CD4-positive, alpha-beta T cell (primary cell): ENCODE measurements at regions not wholly inside any gene's neighbourhood (a gene's known extent, or its start where the extent isn't known, plus 50 kb on each side); places are given as distances from the start of the nearest gene placed in this dataset.

Source experiments
- ATAC-seq: fragments of 200-7000 bp; cut with Tn5 transposase; one replicate; pipeline ENCODE4 v1.10.0; 2022; ENCODE audit warnings: mild to moderate bottlenecking; ENCODE audit not compliant: poor library complexity
- CTCF ChIA-PET: fragments of 350-600 bp; sonication (Branson Sonifier 250); formaldehyde crosslinking; loops from one replicate; lab custom pipeline; 2021; ENCODE audit warnings: antibody characterized with exemption, inconsistent platforms; lab: Charles Lee
- POLR2A ChIA-PET: fragments of 350-600 bp; sonication (Branson Sonifier 250); formaldehyde crosslinking; loops from one replicate; lab custom pipeline; 2021; ENCODE audit warnings: antibody characterized with exemption, inconsistent platforms; lab: Charles Lee
- DNase-seq, 14 experiments: peaks; one replicate each; pipeline ENCODE4 v3.0.0-alpha.2; 2013 to 2020; ENCODE audit warnings: mixed read lengths in 2 of 14
- H3K27ac ChIP-seq, 2 donors: one replicate each; pipeline versions ENCODE4 v1.5.1 to v1.7.0; 2013; ENCODE audit warnings: low read length in 2 of 2, low read depth in 1 of 2, mild to moderate bottlenecking in 1 of 2
- H3K27me3 ChIP-seq, 2 experiments: 1 replicate in 1 of 2; 2 replicates in 1 of 2; pipeline versions ENCODE4 v1.6.1 to v1.7.0; 2013; ENCODE audit warnings: low read length in 2 of 2, control low read depth in 1 of 2, mild to moderate bottlenecking in 1 of 2, moderate library complexity in 1 of 2; ENCODE audit not compliant: insufficient read depth in 2 of 2, control insufficient read depth in 1 of 2
- H3K36me3 ChIP-seq: one replicate; pipeline ENCODE4 v1.6.1; 2013; ENCODE audit warnings: low read length, control low read depth; ENCODE audit not compliant: insufficient read depth
- H3K4me1 ChIP-seq: one replicate; pipeline ENCODE4 v1.6.1; 2013; ENCODE audit warnings: low read length, control low read depth; ENCODE audit not compliant: insufficient read depth
- H3K4me3 ChIP-seq: one replicate; pipeline ENCODE4 v1.5.1; 2013; ENCODE audit warnings: mild to moderate bottlenecking, low read length, moderate library complexity
- H3K9me3 ChIP-seq, 2 experiments: 1 replicate in 1 of 2; 2 replicates in 1 of 2; pipeline versions ENCODE4 v1.6.1 to v1.7.0; 2013; ENCODE audit warnings: low read length in 2 of 2, mild to moderate bottlenecking in 2 of 2, control low read depth in 1 of 2, moderate library complexity in 1 of 2; ENCODE audit not compliant: control insufficient read depth in 1 of 2, insufficient read depth in 1 of 2
- H3K27ac Mint-ChIP-seq: one replicate; pipeline ENCODE4 v1.8.0; 2020; ENCODE audit warnings: mixed read lengths
- H3K27me3 Mint-ChIP-seq: one replicate; pipeline ENCODE4 v1.8.0; 2021; ENCODE audit warnings: mixed read lengths
- H3K36me3 Mint-ChIP-seq: one replicate; pipeline ENCODE4 v1.8.0; 2021; ENCODE audit warnings: low read depth, mixed read lengths
- H3K4me1 Mint-ChIP-seq: one replicate; pipeline ENCODE4 v1.8.0; 2021; ENCODE audit warnings: low read depth, mixed read lengths
- H3K4me3 Mint-ChIP-seq: one replicate; pipeline ENCODE4 v1.8.0; 2020; ENCODE audit warnings: mild to moderate bottlenecking, mixed read lengths
- H3K9me3 Mint-ChIP-seq: one replicate; pipeline ENCODE4 v1.8.0; 2020; ENCODE audit warnings: mixed read lengths
- intact Hi-C, 2 experiments: fragments of 100-400 bp; cut with DNase I in 1 of 2; cut with micrococcal nuclease in 1 of 2; formaldehyde crosslinking; loops; one replicate each; pipeline versions ENCODE4 v1.15.1 to v1.9.0; 2023 to 2025; cut with DNase I, micrococcal nuclease
- TF ChIP-seq, protein P1 (sequence below): fragments of 200-600 bp; IDR thresholded peaks from one replicate; pipeline ENCODE4 v1.8.0; 2022; ENCODE audit warnings: antibody characterized with exemption, mild to moderate bottlenecking

DNA sequence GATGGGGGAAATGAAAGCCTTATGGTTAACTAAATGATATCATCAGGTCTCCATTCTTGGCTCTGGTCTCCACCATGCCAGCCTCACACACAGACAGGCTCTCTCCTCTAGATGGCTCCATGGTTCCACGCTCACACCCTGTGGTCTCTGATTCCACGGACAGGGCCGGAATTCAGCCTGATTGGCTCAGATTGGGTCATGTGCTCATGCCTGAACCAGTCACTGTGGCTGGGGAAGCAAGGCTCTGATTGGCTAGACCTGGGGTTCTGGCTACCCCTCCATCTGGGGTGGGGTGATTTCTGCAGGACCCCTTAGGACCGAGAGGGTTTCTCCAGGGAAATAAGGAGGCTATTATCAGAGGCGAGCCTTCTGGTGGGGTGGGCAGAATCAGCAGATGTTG, 277.0 kb downstream of the PTPRU start:
- no peaks in the 10 kb centered on the region for H3K4me1 Mint-ChIP-seq
- peaks cover 3 to 7% of the 10 kb centered on the region in 2 experiments for H3K27me3 ChIP-seq
- TF ChIP-seq, protein P1, sequence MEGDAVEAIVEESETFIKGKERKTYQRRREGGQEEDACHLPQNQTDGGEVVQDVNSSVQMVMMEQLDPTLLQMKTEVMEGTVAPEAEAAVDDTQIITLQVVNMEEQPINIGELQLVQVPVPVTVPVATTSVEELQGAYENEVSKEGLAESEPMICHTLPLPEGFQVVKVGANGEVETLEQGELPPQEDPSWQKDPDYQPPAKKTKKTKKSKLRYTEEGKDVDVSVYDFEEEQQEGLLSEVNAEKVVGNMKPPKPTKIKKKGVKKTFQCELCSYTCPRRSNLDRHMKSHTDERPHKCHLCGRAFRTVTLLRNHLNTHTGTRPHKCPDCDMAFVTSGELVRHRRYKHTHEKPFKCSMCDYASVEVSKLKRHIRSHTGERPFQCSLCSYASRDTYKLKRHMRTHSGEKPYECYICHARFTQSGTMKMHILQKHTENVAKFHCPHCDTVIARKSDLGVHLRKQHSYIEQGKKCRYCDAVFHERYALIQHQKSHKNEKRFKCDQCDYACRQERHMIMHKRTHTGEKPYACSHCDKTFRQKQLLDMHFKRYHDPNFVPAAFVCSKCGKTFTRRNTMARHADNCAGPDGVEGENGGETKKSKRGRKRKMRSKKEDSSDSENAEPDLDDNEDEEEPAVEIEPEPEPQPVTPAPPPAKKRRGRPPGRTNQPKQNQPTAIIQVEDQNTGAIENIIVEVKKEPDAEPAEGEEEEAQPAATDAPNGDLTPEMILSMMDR = no peak
- intact Hi-C loops = no loop called here
- H3K4me1 ChIP-seq = no peaks in the 10 kb centered on the region
- no peak for DNase-seq
- no peak for ATAC-seq
- H3K4me3 Mint-ChIP-seq = no peak overlapping the region
- H3K4me3 ChIP-seq = no peak overlapping the region
- no peaks in the 10 kb centered on the region for H3K36me3 ChIP-seq
- CTCF ChIA-PET = no interaction called here
- POLR2A ChIA-PET = no interaction called here
- no peak overlapping the region for H3K27ac ChIP-seq
- H3K27me3 Mint-ChIP-seq = peaks cover 21% of the 10 kb centered on the region
- H3K36me3 Mint-ChIP-seq = no peaks in the 10 kb centered on the region
- H3K27ac Mint-ChIP-seq = no peak overlapping the region
- no peaks in the 10 kb centered on the region for H3K9me3 Mint-ChIP-seq
- H3K9me3 ChIP-seq = no peaks in the 10 kb centered on the region

DNA sequence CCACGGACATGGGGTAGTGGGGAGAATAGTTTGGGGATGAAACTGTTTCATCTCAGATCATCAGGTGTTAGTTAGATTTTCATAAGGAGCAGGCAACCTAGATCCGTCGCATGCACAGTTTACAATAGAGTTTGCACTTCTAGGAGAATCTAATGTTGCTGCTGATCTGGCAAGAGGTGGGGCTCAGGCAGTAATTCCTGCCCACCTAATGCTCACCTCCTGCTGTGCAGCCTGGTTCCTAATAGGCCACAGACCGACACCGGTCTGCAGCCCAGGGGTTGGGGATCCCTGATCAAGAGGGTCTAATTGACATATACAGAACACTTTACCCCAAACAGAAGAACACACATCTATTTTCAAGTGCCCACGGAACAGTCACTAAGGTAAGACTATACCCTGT, 275.1 kb downstream of the PTPRU start:
- no peak overlapping the region for H3K27ac Mint-ChIP-seq
- peaks cover 4 to 10% of the 10 kb centered on the region in 2 experiments for H3K27me3 ChIP-seq
- no peak overlapping the region for H3K27ac ChIP-seq
- DNase-seq (no peak), ATAC-seq (no peak)
- peaks cover 29% of the 10 kb centered on the region for H3K27me3 Mint-ChIP-seq
- TF ChIP-seq, protein P1 = no peak
- CTCF ChIA-PET = no interaction called here
- no peaks in the 10 kb centered on the region for H3K9me3 ChIP-seq
- H3K36me3 Mint-ChIP-seq = no peaks in the 10 kb centered on the region
- no peak overlapping the region for H3K4me3 Mint-ChIP-seq
- H3K9me3 Mint-ChIP-seq = no peaks in the 10 kb centered on the region
- intact Hi-C loops = no loop called here
- no peaks in the 10 kb centered on the region for H3K36me3 ChIP-seq
- no peak overlapping the region for H3K4me3 ChIP-seq
- POLR2A ChIA-PET = no interaction called here
- H3K4me1 Mint-ChIP-seq = no peaks in the 10 kb centered on the region
- H3K4me1 ChIP-seq = no peaks in the 10 kb centered on the region

DNA sequence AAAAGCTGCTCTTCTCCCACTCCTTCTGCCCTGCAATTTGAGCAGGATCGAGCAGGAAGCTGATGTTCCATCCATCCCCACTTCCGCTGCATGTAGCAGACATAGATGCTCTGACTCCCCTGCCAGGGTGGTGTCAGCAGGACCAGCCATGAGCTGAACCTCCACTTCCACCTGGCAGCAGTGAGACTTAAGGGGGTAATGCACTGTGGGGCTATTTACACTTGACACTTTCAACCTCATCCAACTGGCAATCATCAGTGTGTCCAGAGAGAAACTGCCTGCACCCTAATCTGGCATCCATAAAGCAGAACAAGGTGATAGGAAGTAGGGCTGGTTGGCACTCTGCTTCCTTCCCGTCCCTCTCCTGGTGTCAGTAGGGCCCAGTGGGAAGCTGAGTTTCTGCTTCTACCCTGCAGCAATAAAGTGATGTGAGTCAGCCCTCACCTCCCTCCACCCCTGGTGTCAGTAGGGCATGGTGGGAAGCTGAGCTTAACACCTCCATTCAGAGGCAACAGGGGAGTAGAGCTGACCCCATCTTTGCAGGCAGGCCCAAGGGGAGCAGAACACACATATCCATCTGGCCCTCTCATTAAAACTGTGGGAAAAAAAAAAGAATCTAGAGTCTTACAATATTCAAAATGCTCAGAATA, 272.3 kb downstream of the PTPRU start:
- intact Hi-C loops = no loop called here
- TF ChIP-seq, protein P1 = no peak
- Mint-ChIP-seq H3K4me1 (no peaks in the 10 kb centered on the region), H3K27ac (no peak overlapping the region), H3K27me3 (peaks cover 42% of the 10 kb centered on the region), H3K36me3 (no peaks in the 10 kb centered on the region), H3K4me3 (no peak overlapping the region), H3K9me3 (no peaks in the 10 kb centered on the region)
- DNase-seq (no peak), ATAC-seq (no peak)
- no peak overlapping the region for H3K27ac ChIP-seq
- ChIA-PET POLR2A (interaction anchor here (0.8 kb wide), 1 partner anchor 60 kb away, joined by 3 read pairs; no protein-coding TSS in a partner anchor), CTCF (no interaction called here)
- H3K4me3 ChIP-seq = no peak overlapping the region
- no peaks in the 10 kb centered on the region for H3K36me3 ChIP-seq
- peaks cover 8 to 10% of the 10 kb centered on the region in 2 experiments for H3K27me3 ChIP-seq
- H3K9me3 ChIP-seq = no peaks in the 10 kb centered on the region
- H3K4me1 ChIP-seq = no peaks in the 10 kb centered on the region
